CD4-positive, CD25-positive, alpha-beta regulatory T cell (primary cell): ENCODE measurements at regions not wholly inside any gene's neighbourhood (a gene's known extent, or its start where the extent isn't known, plus 50 kb on each side); places are given as distances from the start of the nearest gene placed in this dataset.

Experiments used
- ATAC-seq, 2 donors: fragments of 150-1000 bp; cut with Tn5 transposase; one replicate each; pipeline ENCODE4 v1.10.0; 2021; ENCODE audit warnings: low read depth in 2 of 2, moderate number of reproducible peaks in 2 of 2, moderate library complexity in 1 of 2
- DNase-seq, 3 donors: peaks; one replicate each; pipeline versions ENCODE4 v3.0.0 to v3.0.0-alpha.2; 2012 to 2022; ENCODE audit warnings: mixed read lengths in 1 of 3
- H3K27ac ChIP-seq: one replicate; pipeline ENCODE4 v1.7.0; 2013; ENCODE audit warnings: mild to moderate bottlenecking, low read length; ENCODE audit not compliant: insufficient read depth, poor library complexity, severe bottlenecking
- H3K27me3 ChIP-seq: one replicate; pipeline ENCODE4 v1.7.0; 2013; ENCODE audit warnings: low read length; ENCODE audit not compliant: control insufficient read depth, insufficient read depth
- H3K36me3 ChIP-seq: one replicate; pipeline ENCODE4 v1.7.0; 2013; ENCODE audit warnings: mild to moderate bottlenecking, low read length, moderate library complexity; ENCODE audit not compliant: control insufficient read depth, insufficient read depth
- H3K4me1 ChIP-seq: 2 replicates; pipeline ENCODE4 v1.7.0; 2013; ENCODE audit warnings: mild to moderate bottlenecking, low read length; ENCODE audit not compliant: insufficient read depth, control insufficient read depth, poor library complexity, severe bottlenecking
- H3K4me3 ChIP-seq: one replicate; pipeline ENCODE4 v1.7.0; 2013; ENCODE audit warnings: low read depth, mild to moderate bottlenecking, low read length, moderate library complexity
- H3K9me3 ChIP-seq, 2 experiments: 1 replicate in 1 of 2; 2 replicates in 1 of 2; pipeline ENCODE4 v1.7.0; 2013; ENCODE audit warnings: low read length in 2 of 2, mild to moderate bottlenecking in 1 of 2, moderate library complexity in 1 of 2; ENCODE audit not compliant: control insufficient read depth in 2 of 2
- H3K27ac Mint-ChIP-seq, 3 donors: one replicate each; pipeline ENCODE4 v1.8.0; 2020 to 2022; ENCODE audit warnings: mild to moderate bottlenecking in 3 of 3, mixed read lengths in 3 of 3, moderate library complexity in 2 of 3
- H3K27me3 Mint-ChIP-seq: one replicate; pipeline ENCODE4 v1.8.0; 2022; ENCODE audit warnings: mild to moderate bottlenecking, mixed read lengths
- H3K36me3 Mint-ChIP-seq: one replicate; pipeline ENCODE4 v1.8.0; 2020; ENCODE audit warnings: mixed read lengths
- H3K4me1 Mint-ChIP-seq, 4 donors: one replicate each; pipeline ENCODE4 v1.8.0; 2020 to 2022; ENCODE audit warnings: mixed read lengths in 4 of 4, mild to moderate bottlenecking in 1 of 4
- H3K4me3 Mint-ChIP-seq, 4 donors: one replicate each; pipeline ENCODE4 v1.8.0; 2020 to 2022; ENCODE audit warnings: mild to moderate bottlenecking in 4 of 4, mixed read lengths in 4 of 4, moderate library complexity in 3 of 4
- H3K9me3 Mint-ChIP-seq, 7 donors: one replicate each; pipeline ENCODE4 v1.8.0; 2020 to 2022; ENCODE audit warnings: mixed read lengths in 7 of 7, mild to moderate bottlenecking in 3 of 7, moderate library complexity in 2 of 7

DNA sequence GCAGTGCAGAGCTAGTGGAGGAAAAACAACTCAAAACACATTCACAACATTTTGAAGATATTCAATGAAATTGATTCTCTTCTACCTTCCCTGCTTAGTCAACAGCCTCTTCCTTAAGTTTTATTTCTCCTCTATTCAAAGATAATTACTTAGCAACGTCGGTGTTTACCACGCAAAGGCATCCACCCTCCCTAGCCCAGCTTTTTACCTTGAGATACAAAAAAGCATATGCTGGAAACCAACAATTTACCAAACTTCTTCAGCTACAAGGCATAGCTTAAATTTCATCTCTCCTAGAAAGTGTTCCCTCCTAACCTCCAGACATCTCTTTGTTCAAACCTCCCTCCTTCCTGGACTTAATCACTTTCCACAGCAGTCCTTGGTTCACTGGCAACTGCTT is 102.8 kb upstream of the SOD1 start:
- DNase-seq (no peak), ATAC-seq (no peak)
- H3K36me3 ChIP-seq, result no peaks in the 10 kb centered on the region
- H3K27ac ChIP-seq, result no peak overlapping the region
- peak overlapping the region; percentile 26 to 89 (median 80) for H3K4me3 Mint-ChIP-seq
- H3K4me1 Mint-ChIP-seq, result peaks cover 13 to 48% (median 29%) of the 10 kb centered on the region in 4 donors
- peaks cover 9% of the 10 kb centered on the region for H3K27me3 ChIP-seq
- H3K36me3 Mint-ChIP-seq, result no peaks in the 10 kb centered on the region
- H3K9me3 Mint-ChIP-seq, result no peaks in the 10 kb centered on the region
- peaks cover 29% of the 10 kb centered on the region for H3K4me1 ChIP-seq
- H3K27me3 Mint-ChIP-seq, result peaks cover 26% of the 10 kb centered on the region
- no peak overlapping the region for H3K27ac Mint-ChIP-seq
- H3K4me3 ChIP-seq, result no peak overlapping the region
- no peaks in the 10 kb centered on the region for H3K9me3 ChIP-seq

DNA sequence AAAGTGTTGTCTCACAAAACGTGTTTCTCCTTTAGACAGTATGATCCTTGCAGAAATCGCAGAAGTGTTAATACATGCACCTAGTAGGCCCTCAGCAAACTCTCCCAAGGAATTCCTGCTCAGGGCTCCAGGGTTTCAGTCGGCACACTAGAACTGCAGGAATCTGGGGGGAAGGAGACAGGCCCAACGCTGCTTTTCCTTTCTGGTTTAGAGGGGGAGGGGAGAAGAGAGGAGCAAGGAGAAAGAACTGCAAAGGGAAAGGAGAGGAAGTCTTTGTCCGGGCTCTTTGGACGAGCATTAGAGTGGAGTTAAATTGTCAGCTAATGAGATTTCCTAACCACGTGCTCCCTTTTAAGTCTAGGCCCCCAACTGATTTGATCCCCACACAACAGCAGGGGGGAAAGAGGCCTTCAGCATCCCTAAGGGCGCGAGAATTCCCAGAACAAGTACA is 103.7 kb upstream of the SOD1 start:
- Histone ChIP-seq H3K27ac (no peak overlapping the region), H3K36me3 (no peaks in the 10 kb centered on the region), H3K4me1 (peaks cover 29% of the 10 kb centered on the region), H3K27me3 (peaks cover 9% of the 10 kb centered on the region), H3K9me3 (no peaks in the 10 kb centered on the region), H3K4me3 (no peak overlapping the region)
- Mint-ChIP-seq H3K4me3 (peak overlapping the region in 3 of 4 donors; percentile 26 to 81 (median 78)), H3K27me3 (peaks cover 26% of the 10 kb centered on the region), H3K27ac (no peak overlapping the region), H3K4me1 (peaks cover 13 to 48% (median 29%) of the 10 kb centered on the region in 4 donors), H3K9me3 (no peaks in the 10 kb centered on the region), H3K36me3 (no peaks in the 10 kb centered on the region)
- DNase-seq (no peak), ATAC-seq (no peak)

- Histone ChIP-seq H3K27me3 (peaks cover 10% of the 10 kb centered on the region), H3K4me1 (peaks cover 23% of the 10 kb centered on the region), H3K27ac (no peak overlapping the region), H3K9me3 (no peaks in the 10 kb centered on the region), H3K4me3 (peak overlapping the region; percentile 41), H3K36me3 (no peaks in the 10 kb centered on the region)
- Mint-ChIP-seq H3K27ac (peak overlapping the region; percentile 33 to 74 (median 52)), H3K9me3 (no peaks in the 10 kb centered on the region), H3K4me3 (peak overlapping the region in 3 of 4 donors; percentile 7 to 74 (median 26)), H3K4me1 (peaks cover 11 to 36% (median 25%) of the 10 kb centered on the region in 4 donors), H3K36me3 (no peaks in the 10 kb centered on the region), H3K27me3 (peaks cover 22% of the 10 kb centered on the region)
- DNase-seq (peak in 1 of 3 donors; percentile 66), ATAC-seq (peak in 1 of 2 donors; percentile 20)
Observed at GRCh38 chr21:31554511-31555022, 104.9 kb upstream of the SOD1 start.

DNA sequence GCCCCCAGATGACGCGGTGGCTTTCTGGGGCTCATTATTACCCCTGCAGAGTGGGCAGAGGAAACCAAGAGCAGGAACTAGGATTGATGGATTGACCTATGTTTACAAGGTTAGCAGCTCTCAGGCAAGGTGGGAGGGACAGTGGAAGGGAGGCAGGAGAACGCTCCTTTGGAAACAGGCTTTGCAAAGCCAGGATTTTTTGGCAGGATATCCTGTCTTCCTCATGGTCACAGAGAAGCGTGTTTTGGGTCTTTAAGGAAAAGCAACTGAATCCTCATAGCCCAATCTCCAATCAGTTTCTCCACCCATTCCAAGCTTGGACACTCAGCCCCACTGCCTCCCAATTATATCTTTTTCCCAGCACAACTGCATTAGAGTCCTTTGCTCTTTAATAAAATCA is 105.6 kb upstream of the SOD1 start:
- Mint-ChIP-seq H3K4me3 (no peak overlapping the region), H3K27me3 (peaks cover 22% of the 10 kb centered on the region), H3K4me1 (peaks cover 13 to 33% (median 23%) of the 10 kb centered on the region in 4 donors), H3K36me3 (no peaks in the 10 kb centered on the region), H3K27ac (peak overlapping the region in 1 of 3 donors; percentile 33), H3K9me3 (no peaks in the 10 kb centered on the region)
- no peaks in the 10 kb centered on the region for H3K9me3 ChIP-seq
- no peak overlapping the region for H3K27ac ChIP-seq
- H3K4me3 ChIP-seq, result no peak overlapping the region
- peaks cover 12% of the 10 kb centered on the region for H3K27me3 ChIP-seq
- ATAC-seq (no peak), DNase-seq (no peak)
- H3K36me3 ChIP-seq, result no peaks in the 10 kb centered on the region
- H3K4me1 ChIP-seq, result peaks cover 21% of the 10 kb centered on the region

- no peak for DNase-seq
- Mint-ChIP-seq H3K27ac (no peak overlapping the region), H3K4me3 (no peak overlapping the region), H3K4me1 (peaks cover 14 to 32% (median 23%) of the 10 kb centered on the region in 4 donors), H3K36me3 (no peaks in the 10 kb centered on the region), H3K9me3 (no peaks in the 10 kb centered on the region), H3K27me3 (peaks cover 22% of the 10 kb centered on the region)
- H3K4me3 ChIP-seq, result no peak overlapping the region
- H3K4me1 ChIP-seq, result peaks cover 21% of the 10 kb centered on the region
- H3K9me3 ChIP-seq, result no peaks in the 10 kb centered on the region
- H3K27me3 ChIP-seq, result peaks cover 12% of the 10 kb centered on the region
- no peaks in the 10 kb centered on the region for H3K36me3 ChIP-seq
- no peak overlapping the region for H3K27ac ChIP-seq
- no peak for ATAC-seq
Observed at GRCh38 chr21:31553461-31553860, 106.0 kb upstream of the SOD1 start.

DNA sequence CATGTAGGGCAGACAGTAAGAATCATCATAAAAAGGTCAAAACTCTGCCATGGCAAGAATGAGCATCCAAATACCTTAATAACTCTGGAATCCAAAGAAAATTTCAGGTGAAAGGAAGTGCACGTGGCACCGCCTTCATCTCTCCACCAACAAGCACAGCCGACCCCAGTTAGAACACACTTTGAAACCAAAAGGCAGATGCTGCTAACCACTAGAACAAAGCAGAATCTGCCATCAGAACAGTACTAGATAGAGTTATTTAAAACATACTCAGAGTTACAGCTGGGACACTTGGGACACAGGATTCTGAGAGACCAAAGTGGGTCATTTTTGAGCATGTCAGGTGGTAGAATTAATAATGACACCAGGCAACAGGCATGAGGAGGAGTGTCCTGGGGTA is 106.7 kb upstream of the SOD1 start:
- Mint-ChIP-seq H3K36me3 (no peaks in the 10 kb centered on the region), H3K27me3 (peaks cover 22% of the 10 kb centered on the region), H3K4me3 (no peak overlapping the region), H3K4me1 (peaks cover 14 to 32% (median 23%) of the 10 kb centered on the region in 4 donors), H3K9me3 (no peaks in the 10 kb centered on the region), H3K27ac (no peak overlapping the region)
- ATAC-seq (no peak), DNase-seq (no peak)
- H3K4me1 ChIP-seq, result peaks cover 18% of the 10 kb centered on the region
- no peak overlapping the region for H3K27ac ChIP-seq
- peaks cover 12% of the 10 kb centered on the region for H3K27me3 ChIP-seq
- no peaks in the 10 kb centered on the region for H3K9me3 ChIP-seq
- H3K36me3 ChIP-seq, result no peaks in the 10 kb centered on the region
- H3K4me3 ChIP-seq, result no peak overlapping the region

DNA sequence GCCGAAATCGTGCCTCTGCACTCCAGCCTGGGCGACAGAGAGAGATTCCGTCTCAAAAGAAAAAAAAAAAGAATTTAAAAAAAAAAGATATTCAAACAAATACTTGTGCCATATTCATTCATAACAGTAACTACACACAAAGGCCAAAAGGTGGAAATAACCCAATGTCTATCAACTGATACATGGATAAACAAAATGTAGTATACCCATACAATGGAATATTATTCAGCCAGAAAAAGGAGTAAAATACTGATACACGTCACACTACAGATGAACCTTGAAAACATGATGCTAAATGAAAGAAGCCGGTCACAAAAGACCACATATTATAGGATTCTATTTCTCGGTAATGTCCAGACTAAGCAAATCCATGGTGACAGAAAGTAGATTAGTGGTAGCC is 109.4 kb upstream of the SOD1 start:
- Mint-ChIP-seq H3K4me1 (peaks cover 8 to 19% (median 15%) of the 10 kb centered on the region in 4 donors), H3K9me3 (no peaks in the 10 kb centered on the region), H3K27me3 (peaks cover 8% of the 10 kb centered on the region), H3K27ac (no peak overlapping the region), H3K36me3 (no peaks in the 10 kb centered on the region), H3K4me3 (no peak overlapping the region)
- H3K4me3 ChIP-seq, result no peak overlapping the region
- H3K9me3 ChIP-seq, result no peaks in the 10 kb centered on the region
- DNase-seq (no peak), ATAC-seq (no peak)
- H3K27me3 ChIP-seq, result peaks cover 2% of the 10 kb centered on the region
- no peaks in the 10 kb centered on the region for H3K36me3 ChIP-seq
- peaks cover 11% of the 10 kb centered on the region for H3K4me1 ChIP-seq
- no peak overlapping the region for H3K27ac ChIP-seq

GRCh38 chr21:31548688-31549087 is 110.8 kb upstream of the SOD1 start:
- no peak overlapping the region for H3K4me3 ChIP-seq
- Mint-ChIP-seq H3K27me3 (peaks cover 8% of the 10 kb centered on the region), H3K9me3 (no peaks in the 10 kb centered on the region), H3K36me3 (no peaks in the 10 kb centered on the region), H3K4me1 (peaks cover 0 to 5% (median 3%) of the 10 kb centered on the region in 4 donors), H3K27ac (no peak overlapping the region), H3K4me3 (no peak overlapping the region)
- no peak for DNase-seq
- ATAC-seq, result no peak
- no peaks in the 10 kb centered on the region for H3K36me3 ChIP-seq
- no peaks in the 10 kb centered on the region for H3K4me1 ChIP-seq
- H3K27ac ChIP-seq, result no peak overlapping the region
- peaks cover 2% of the 10 kb centered on the region for H3K27me3 ChIP-seq
- H3K9me3 ChIP-seq, result no peaks in the 10 kb centered on the region
